ENCODE measurements at regions not wholly inside any gene's neighbourhood (a gene's known extent, or its start where the extent isn't known, plus 50 kb on each side); places are given as distances from the start of the nearest gene placed in this dataset.

DNA sequence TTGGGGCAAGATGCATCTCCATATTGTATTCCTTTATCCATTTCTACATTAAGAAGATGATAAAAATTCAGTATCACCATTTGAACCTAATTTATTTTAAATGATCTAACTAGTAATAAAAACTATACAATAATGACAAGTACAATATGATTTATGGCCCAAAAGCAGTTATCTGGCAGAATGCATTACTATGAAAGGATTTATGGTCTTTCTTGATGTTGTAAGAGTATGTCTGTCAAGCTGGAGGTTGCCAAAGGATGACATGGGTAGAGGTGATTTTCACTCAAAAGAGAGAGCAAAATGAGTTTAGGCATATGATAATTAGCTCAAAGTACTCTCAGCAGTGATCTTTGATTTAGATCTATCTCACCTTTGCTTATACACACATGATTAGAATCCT is 54.2 kb upstream of the MAP2 start:
- TF ChIP-seq, protein P1, sequence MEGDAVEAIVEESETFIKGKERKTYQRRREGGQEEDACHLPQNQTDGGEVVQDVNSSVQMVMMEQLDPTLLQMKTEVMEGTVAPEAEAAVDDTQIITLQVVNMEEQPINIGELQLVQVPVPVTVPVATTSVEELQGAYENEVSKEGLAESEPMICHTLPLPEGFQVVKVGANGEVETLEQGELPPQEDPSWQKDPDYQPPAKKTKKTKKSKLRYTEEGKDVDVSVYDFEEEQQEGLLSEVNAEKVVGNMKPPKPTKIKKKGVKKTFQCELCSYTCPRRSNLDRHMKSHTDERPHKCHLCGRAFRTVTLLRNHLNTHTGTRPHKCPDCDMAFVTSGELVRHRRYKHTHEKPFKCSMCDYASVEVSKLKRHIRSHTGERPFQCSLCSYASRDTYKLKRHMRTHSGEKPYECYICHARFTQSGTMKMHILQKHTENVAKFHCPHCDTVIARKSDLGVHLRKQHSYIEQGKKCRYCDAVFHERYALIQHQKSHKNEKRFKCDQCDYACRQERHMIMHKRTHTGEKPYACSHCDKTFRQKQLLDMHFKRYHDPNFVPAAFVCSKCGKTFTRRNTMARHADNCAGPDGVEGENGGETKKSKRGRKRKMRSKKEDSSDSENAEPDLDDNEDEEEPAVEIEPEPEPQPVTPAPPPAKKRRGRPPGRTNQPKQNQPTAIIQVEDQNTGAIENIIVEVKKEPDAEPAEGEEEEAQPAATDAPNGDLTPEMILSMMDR (IDR thresholded peaks at IDR 0.05): no peak
- no peak overlapping the region for H3K4me3 ChIP-seq
- no peaks in the 10 kb centered on the region for H3K36me3 ChIP-seq
- intact Hi-C loops (cut with DNase I; ENCODE audit: low total_unique reads): loop anchor here (10.0 kb wide), 1 partner anchor 1395 kb away; no protein-coding TSS in a partner anchor
- H3K27ac ChIP-seq: peak overlapping the region in 1 of 2 donors; percentile 9
- H3K9me3 ChIP-seq: peaks cover 0 to 6% (median 6%) of the 10 kb centered on the region in 3 donors
- H3K4me1 ChIP-seq: peaks cover 0 to 13% (median 5%) of the 10 kb centered on the region in 4 donors
- DNase-seq: no peak
- H3K27me3 ChIP-seq: no peaks in the 10 kb centered on the region

GRCh38 chr2:209371407-209371806 is 52.4 kb upstream of the MAP2 start:
- Histone ChIP-seq H3K36me3 (no peaks in the 10 kb centered on the region), H3K4me1 (peaks cover 0 to 13% (median 5%) of the 10 kb centered on the region in 4 donors), H3K4me3 (no peak overlapping the region), H3K9me3 (peaks cover 0 to 19% (median 6%) of the 10 kb centered on the region in 3 donors), H3K27me3 (no peaks in the 10 kb centered on the region), H3K27ac (no peak overlapping the region)
- intact Hi-C loops (cut with DNase I; ENCODE audit: low total_unique reads): loop anchor here (10.0 kb wide), 1 partner anchor 1397 kb away; no protein-coding TSS in a partner anchor
- no peak for DNase-seq
- TF ChIP-seq, protein P1 (IDR thresholded peaks at IDR 0.05): no peak

Data from tibial artery (tissue), 4 donors.